ENCODE measurements at regions not wholly inside any gene's neighbourhood (a gene's known extent, or its start where the extent isn't known, plus 50 kb on each side); places are given as distances from the start of the nearest gene placed in this dataset.

GRCh38 chr4:30844861-30845582, 124.9 kb downstream of the PCDH7 start:
- Histone ChIP-seq H4K20me1 (ENCODE audit: insufficient read depth) (no peaks in the 10 kb centered on the region), H3K9me2 (ENCODE audit: insufficient read depth) (no peaks in the 10 kb centered on the region), H3K9me3 (ENCODE audit: control insufficient read depth in 1 of 2, insufficient read depth in 1 of 2, low read depth in 1 of 2, low read length in 2 of 2) (no peaks in the 10 kb centered on the region), H3K79me2 (ENCODE audit: insufficient read depth, low read length) (peaks cover 98% of the 10 kb centered on the region), H3K36me3 (ENCODE audit: control insufficient read depth in 1 of 2, insufficient read depth in 2 of 2, low read length in 2 of 2) (peaks cover 0 to 13% of the 10 kb centered on the region in 2 experiments; a peak in 2 of 4 replicates), H3K4me2 (ENCODE audit: low read length) (peak overlapping the region; percentile 23), H3K27me3 (ENCODE audit: insufficient read depth, low read length) (no peaks in the 10 kb centered on the region), H3K27ac (ENCODE audit: low read depth, low read length) (peak overlapping the region; percentile 100), H3K4me1 (ENCODE audit: control insufficient read depth in 1 of 2, insufficient read depth in 2 of 2, low read length in 2 of 2) (peaks cover 84 to 100% of the 10 kb centered on the region in 2 experiments), H3K9ac (ENCODE audit: low read length) (peak overlapping the region; percentile 48), H2AFZ (ENCODE audit: low read depth, low read length, poor library complexity, severe bottlenecking) (no peak overlapping the region), H3K4me3 (replicated peaks in 1 of 2; ENCODE audit: low read depth in 1 of 2, low read length in 2 of 2) (no peak overlapping the region)
- no peak for TF ChIP-seq ATF3 (IDR thresholded peaks at IDR 0.05)
- TF ChIP-seq TCF7L2 (IDR thresholded peaks at IDR 0.05; ENCODE audit: borderline replicate concordance, extremely low read depth, insufficient read depth, insufficient read length): no peak
- TF ChIP-seq ZBTB33 (IDR thresholded peaks at IDR 0.05; ENCODE audit: extremely low read depth, insufficient replicate concordance, low read length): no peak
- TF ChIP-seq CTCF (IDR thresholded peaks at IDR 0.05 in 2 of 3, conservative IDR thresholded peaks at IDR 0.05 in 1 of 3; ENCODE audit: borderline replicate concordance in 1 of 3, insufficient read depth in 1 of 3, low read depth in 2 of 3, low read length in 2 of 3): no peak
- no peak for TF ChIP-seq FOSL1 (IDR thresholded peaks at IDR 0.05; ENCODE audit: low read depth)
- TF ChIP-seq SP1 (IDR thresholded peaks at IDR 0.05; ENCODE audit: low read depth): no peak
- TF ChIP-seq EZH2phosphoT487 (IDR thresholded peaks at IDR 0.05; ENCODE audit: borderline replicate concordance): no peak
- no peak for TF ChIP-seq SIN3A (IDR thresholded peaks at IDR 0.05; ENCODE audit: low read depth)
- no peak for TF ChIP-seq CEBPB (IDR thresholded peaks at IDR 0.05; ENCODE audit: low read depth)
- TF ChIP-seq YY1 (IDR thresholded peaks at IDR 0.05; ENCODE audit: extremely low read depth, insufficient replicate concordance, low read depth, low read length): no peak
- TF ChIP-seq REST (IDR thresholded peaks at IDR 0.05; ENCODE audit: low read depth): no peak
- no TSS peak for BruUV-seq (replicated peaks)
- intact Hi-C loops (cut with micrococcal nuclease): no loop called here
- no peak for DNase-seq (ENCODE audit: low read depth, low spot score)
- POLR2A ChIA-PET: interaction anchor here (1.3 kb wide), 1 partner anchor 14 kb away, joined by 3 read pairs; no protein-coding TSS in a partner anchor
- ATAC-seq: no peak
- RAD21 ChIA-PET (ENCODE audit: low non-redundant PET in 1 of 2, low total read pairs in 2 of 2, uncharacterized antibody in 2 of 2, unreplicated experiment in 2 of 2): no interaction called here
- CTCF ChIA-PET: no interaction called here

Data from HCT116 (cell line).